ENCODE measurements at regions not wholly inside any gene's neighbourhood (a gene's known extent, or its start where the extent isn't known, plus 50 kb on each side); places are given as distances from the start of the nearest gene placed in this dataset.

DNA sequence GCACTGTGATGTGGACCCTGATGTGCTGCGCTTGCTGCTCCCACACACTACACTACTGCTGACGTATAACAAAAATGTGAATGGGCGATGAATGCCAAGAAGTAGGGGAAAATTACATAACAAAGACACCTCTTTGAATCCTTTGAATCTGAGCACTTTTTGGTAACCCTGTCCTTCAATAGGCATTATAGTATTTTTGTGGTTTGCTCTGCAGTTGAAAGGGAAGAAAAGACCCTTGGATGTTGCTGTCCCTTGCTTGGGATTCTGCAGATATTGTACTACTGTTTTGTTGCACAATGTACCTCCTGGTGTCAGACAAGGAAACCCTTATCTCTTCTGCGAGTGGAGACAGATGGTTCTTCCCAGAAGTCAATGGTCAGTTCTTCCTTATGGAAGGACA, 124.8 kb upstream of the UBE3A start:
- TF ChIP-seq, protein P1, sequence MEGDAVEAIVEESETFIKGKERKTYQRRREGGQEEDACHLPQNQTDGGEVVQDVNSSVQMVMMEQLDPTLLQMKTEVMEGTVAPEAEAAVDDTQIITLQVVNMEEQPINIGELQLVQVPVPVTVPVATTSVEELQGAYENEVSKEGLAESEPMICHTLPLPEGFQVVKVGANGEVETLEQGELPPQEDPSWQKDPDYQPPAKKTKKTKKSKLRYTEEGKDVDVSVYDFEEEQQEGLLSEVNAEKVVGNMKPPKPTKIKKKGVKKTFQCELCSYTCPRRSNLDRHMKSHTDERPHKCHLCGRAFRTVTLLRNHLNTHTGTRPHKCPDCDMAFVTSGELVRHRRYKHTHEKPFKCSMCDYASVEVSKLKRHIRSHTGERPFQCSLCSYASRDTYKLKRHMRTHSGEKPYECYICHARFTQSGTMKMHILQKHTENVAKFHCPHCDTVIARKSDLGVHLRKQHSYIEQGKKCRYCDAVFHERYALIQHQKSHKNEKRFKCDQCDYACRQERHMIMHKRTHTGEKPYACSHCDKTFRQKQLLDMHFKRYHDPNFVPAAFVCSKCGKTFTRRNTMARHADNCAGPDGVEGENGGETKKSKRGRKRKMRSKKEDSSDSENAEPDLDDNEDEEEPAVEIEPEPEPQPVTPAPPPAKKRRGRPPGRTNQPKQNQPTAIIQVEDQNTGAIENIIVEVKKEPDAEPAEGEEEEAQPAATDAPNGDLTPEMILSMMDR (conservative IDR thresholded peaks at IDR 0.05; ENCODE audit: low read depth, low read length) = no peak
- TF ChIP-seq EZH2 (IDR thresholded peaks at IDR 0.05; ENCODE audit: low read length, unreplicated experiment) (no peak), EZH2phosphoT487 (IDR thresholded peaks at IDR 0.05; ENCODE audit: borderline replicate concordance, low read length) (no peak)

All from PC-3 (cell line).